D721Med (cell line): ENCODE measurements at regions not wholly inside any gene's neighbourhood (a gene's known extent, or its start where the extent isn't known, plus 50 kb on each side); places are given as distances from the start of the nearest gene placed in this dataset.

Source experiments
- DNase-seq: peaks from one replicate; pipeline ENCODE4 v3.0.0; 2011; ENCODE audit warnings: low spot score; ENCODE audit not compliant: insufficient read length
- FAIRE-seq: peaks from 2 replicates; lab custom pipeline; 2011; peaks lifted over from hg19 to GRCh38; lab: Jason Lieb, UNC
- CTCF ChIP-seq: IDR thresholded peaks from 2 replicates; pipeline ENCODE4 v1.5.1; 2012; ENCODE audit warnings: mild to moderate bottlenecking, control low read depth; ENCODE audit not compliant: insufficient read depth; ENCODE audit errors: missing control alignments

GRCh38 chr15:62454567-62455172 lies 289.6 kb upstream of the C2CD4B start:
- TF ChIP-seq CTCF = no peak
- DNase-seq (no peak), FAIRE-seq (no peak)

- TF ChIP-seq CTCF = no peak
- DNase-seq (no peak), FAIRE-seq (no peak)
Measured at GRCh38 chr15:62455441-62455921, 290.4 kb upstream of the C2CD4B start.

GRCh38 chr15:62456011-62456920 lies 291.2 kb upstream of the C2CD4B start:
- FAIRE-seq = no peak
- TF ChIP-seq CTCF = no peak
- DNase-seq = no peak

GRCh38 chr15:62457100-62457499 lies 292.0 kb upstream of the C2CD4B start:
- no peak for TF ChIP-seq CTCF
- FAIRE-seq (no peak), DNase-seq (no peak)

GRCh38 chr15:62459875-62460274 lies 294.8 kb upstream of the C2CD4B start:
- FAIRE-seq = no peak

GRCh38 chr15:62462268-62462667 lies 297.2 kb upstream of the C2CD4B start:
- no peak for TF ChIP-seq CTCF
- no peak for FAIRE-seq
- no peak for DNase-seq

More at GRCh38 chr15:62459875-62460274, 294.8 kb upstream of the C2CD4B start:
- no peak for TF ChIP-seq CTCF
- DNase-seq = no peak
